ENCODE measurements at regions not wholly inside any gene's neighbourhood (a gene's known extent, or its start where the extent isn't known, plus 50 kb on each side); places are given as distances from the start of the nearest gene placed in this dataset.

- TF ChIP-seq ZNF76 (CRISPR knock-in tag; IDR thresholded peaks at IDR 0.05; ENCODE audit: borderline replicate concordance) = no peak
- no peak for TF ChIP-seq SRF (CRISPR knock-in tag; IDR thresholded peaks at IDR 0.05)
- no peak for TF ChIP-seq NCOA2 (IDR thresholded peaks at IDR 0.05; ENCODE audit: partially characterized antibody in 2 of 2)
- TF ChIP-seq E2F3 (CRISPR knock-in tag; IDR thresholded peaks at IDR 0.05) = no peak
- no peak for TF ChIP-seq THRB (CRISPR knock-in tag; conservative IDR thresholded peaks at IDR 0.05)
- no peak for TF ChIP-seq HMG20B (CRISPR knock-in tag; IDR thresholded peaks at IDR 0.05)
- ATAC-seq (no peak), FAIRE-seq (no peak), DNase-seq (ENCODE audit: extremely low read depth in 1 of 4, low spot score in 3 of 4) (no peak)
- H3K79me2 ChIP-seq (ENCODE audit: control insufficient read depth, insufficient read depth, low read length) = no peaks in the 10 kb centered on the region
- H3K4me3 ChIP-seq = no peak overlapping the region
- H4K20me1 ChIP-seq (replicated peaks; ENCODE audit: control insufficient read depth, insufficient read depth, low read length) = no peaks in the 10 kb centered on the region
- no peak overlapping the region for H3K27ac ChIP-seq (ENCODE audit: extremely low read depth, low read depth, low read length)
- no peak overlapping the region for H3K9ac ChIP-seq (ENCODE audit: insufficient read depth in 1 of 2, low read depth in 2 of 2, low read length in 2 of 2)
- no peaks in the 10 kb centered on the region for H3K9me3 ChIP-seq (replicated peaks; ENCODE audit: control insufficient read depth, insufficient read depth, low read depth, low read length)
- in situ Hi-C loops (cut with MboI) (no loop called here), intact Hi-C loops (cut with micrococcal nuclease) (loop anchor here (10.0 kb wide), 1 partner anchor 538 kb away; no protein-coding TSS in a partner anchor)
- ChIA-PET POLR2A (interaction anchor here (0.7 kb wide), 2 partner anchors 41 to 349 kb away, joined by 3 read pairs; no protein-coding TSS in a partner anchor), CTCF (ENCODE audit: low intra/inter-chr PET ratio) (no interaction called here)
- no peaks in the 10 kb centered on the region for H3K9me1 ChIP-seq (ENCODE audit: control insufficient read depth, insufficient read depth, low read length)
- no peaks in the 10 kb centered on the region; a peak in 1 of 5 replicates for H3K27me3 ChIP-seq (ENCODE audit: control insufficient read depth in 2 of 2, insufficient read depth in 2 of 2, low read length in 2 of 2)
- H2AFZ ChIP-seq (ENCODE audit: low read depth, low read length) = no peak overlapping the region
- no TSS peak for BruUV-seq (replicated peaks)
- H3K4me2 ChIP-seq (ENCODE audit: insufficient read depth, low read length) = no peak overlapping the region
- no peaks in the 10 kb centered on the region for H3K36me3 ChIP-seq (ENCODE audit: control insufficient read depth, insufficient read depth, low read length)
- peaks cover 0 to 3% of the 10 kb centered on the region in 2 experiments; a peak in 1 of 5 replicates for H3K4me1 ChIP-seq (replicated peaks in 1 of 2; ENCODE audit: control insufficient read depth in 2 of 2, insufficient read depth in 2 of 2, low read length in 2 of 2)
- 48% methylated on average over 9 of the region's 11 CpGs for WGBS (ENCODE audit: insufficient coverage, low coverage, missing lambda C conversion rate)
Observed at GRCh38 chr20:23232679-23233308, 117.8 kb upstream of the NXT1 start.
